HL-60 (cell line): ENCODE measurements at regions not wholly inside any gene's neighbourhood (a gene's known extent, or its start where the extent isn't known, plus 50 kb on each side); places are given as distances from the start of the nearest gene placed in this dataset.

ENCODE experiments used
- CTCF ChIP-seq: IDR thresholded peaks from one replicate; pipeline ENCODE4 v1.5.1; 2011; ENCODE audit warnings: low read length, control low read depth, inconsistent platforms; ENCODE audit not compliant: insufficient read depth
- SPI1 ChIP-seq: IDR thresholded peaks from 2 replicates; pipeline ENCODE4 v1.6.1; 2012; ENCODE audit warnings: low read depth, mild to moderate bottlenecking, borderline replicate concordance

GRCh38 chr10:108850138-108850854 lies 1073.0 kb downstream of the XPNPEP1 start:
- TF ChIP-seq CTCF, result no peak
- TF ChIP-seq SPI1, result peak; percentile 88
